Ovary (tissue), 7 donors: ENCODE measurements at regions not wholly inside any gene's neighbourhood (a gene's known extent, or its start where the extent isn't known, plus 50 kb on each side); places are given as distances from the start of the nearest gene placed in this dataset.

ENCODE experiments used
- DNase-seq, 5 donors: peaks; one replicate each; pipeline ENCODE4 v3.0.0-alpha.2; 2019 to 2020
- H3K27ac ChIP-seq, 2 donors: fragments of 200-600 bp; one replicate each; pipeline versions ENCODE4 v1.5.1 to v1.8.0; 2019 to 2022
- H3K27me3 ChIP-seq: fragments of 200-600 bp; one replicate; pipeline ENCODE4 v1.8.0; 2022
- H3K36me3 ChIP-seq: fragments of 200-600 bp; sonication (generic); one replicate; pipeline ENCODE4 v1.5.1; 2019
- H3K4me1 ChIP-seq: one replicate; pipeline ENCODE4 v1.8.1; 2013; ENCODE audit warnings: mild to moderate bottlenecking, moderate library complexity; ENCODE audit not compliant: insufficient read depth
- H3K4me3 ChIP-seq: fragments of 200-600 bp; sonication (generic); one replicate; pipeline ENCODE4 v1.5.1; 2017
- H3K9me3 ChIP-seq, 2 donors: fragments of 200-600 bp in 1 of 2; sonication (generic) in 1 of 2; one replicate each; pipeline versions ENCODE4 v1.5.1 to v1.8.1; 2013 to 2019; ENCODE audit warnings: mild to moderate bottlenecking in 1 of 2, moderate library complexity in 1 of 2
- EP300 ChIP-seq: sonication (generic); formaldehyde crosslinking; IDR thresholded peaks from one replicate; pipeline ENCODE4 v1.6.1; 2017; ENCODE audit warnings: antibody characterized with exemption
- POLR2A ChIP-seq: fragments of 450-650 bp; IDR thresholded peaks from one replicate; pipeline ENCODE4 v1.6.1; 2017; ENCODE audit warnings: antibody characterized with exemption, mild to moderate bottlenecking, moderate library complexity
- WGBS, 3 donors: extraction: QIAGEN DNeasy Blood & Tissue Kit in 1 of 3; methylation state at CpG; one replicate each; pipeline versions ENCODE4 v1.1.5 to v1.1.7; 2013 to 2017; 5-methylcytosine and 5-hydroxymethylcytosine counted together
- intact Hi-C, 4 donors: fragments of 100-400 bp; cut with DNase I; formaldehyde crosslinking; loops; one replicate each; pipeline versions ENCODE4 v1.11.0 to v1.15.1; 2022 to 2023
- TF ChIP-seq, protein P1 (sequence below), 3 donors: fragments of 450-650 bp in 2 of 3; fragments of 200-600 bp in 1 of 3; IDR thresholded peaks; one replicate each; pipeline versions ENCODE4 v1.5.1 to v1.8.0; 2016 to 2022; ENCODE audit warnings: antibody characterized with exemption in 3 of 3, mild to moderate bottlenecking in 1 of 3
- donor health status: DM: no; HTN: no; CAD: no; lungs with moderate emphysema.
- donor health status: DM: no; HTN: no; CAD: no.
- donor health status: Bipolar disorder and iron deficiency.
- donor health status: DM: no; HTN: no; CAD: no.
- donor health status: DM: yes; HTN: yes; CAD: no.

DNA sequence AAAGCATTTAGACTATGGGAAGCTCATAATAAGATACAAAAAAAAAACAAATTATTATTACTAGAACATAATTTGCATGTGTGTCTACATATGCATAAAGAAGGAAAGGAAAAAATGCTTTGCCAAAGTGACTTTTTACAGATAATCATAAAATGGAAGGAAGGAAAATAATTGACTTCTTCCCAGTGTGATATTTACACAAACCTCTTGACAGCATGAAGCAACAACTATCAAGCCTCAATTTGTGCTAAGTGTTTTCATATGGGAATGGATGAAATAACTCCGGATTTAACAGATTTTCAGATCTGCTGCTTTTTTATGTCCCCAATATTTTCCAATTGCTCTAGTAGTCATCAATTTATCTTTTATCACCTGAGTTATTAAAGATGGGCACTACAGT is 275.9 kb upstream of the REG3G start:
- 43 to 82% (median 49%) methylated on average over 1 of the region's 1 CpG for WGBS, 3 donors
- no peak overlapping the region for H3K4me3 ChIP-seq
- no peaks in the 10 kb centered on the region for H3K4me1 ChIP-seq
- H3K27me3 ChIP-seq: no peaks in the 10 kb centered on the region
- H3K36me3 ChIP-seq: no peaks in the 10 kb centered on the region
- no peak overlapping the region for H3K27ac ChIP-seq
- no peak for DNase-seq
- TF ChIP-seq, protein P1, sequence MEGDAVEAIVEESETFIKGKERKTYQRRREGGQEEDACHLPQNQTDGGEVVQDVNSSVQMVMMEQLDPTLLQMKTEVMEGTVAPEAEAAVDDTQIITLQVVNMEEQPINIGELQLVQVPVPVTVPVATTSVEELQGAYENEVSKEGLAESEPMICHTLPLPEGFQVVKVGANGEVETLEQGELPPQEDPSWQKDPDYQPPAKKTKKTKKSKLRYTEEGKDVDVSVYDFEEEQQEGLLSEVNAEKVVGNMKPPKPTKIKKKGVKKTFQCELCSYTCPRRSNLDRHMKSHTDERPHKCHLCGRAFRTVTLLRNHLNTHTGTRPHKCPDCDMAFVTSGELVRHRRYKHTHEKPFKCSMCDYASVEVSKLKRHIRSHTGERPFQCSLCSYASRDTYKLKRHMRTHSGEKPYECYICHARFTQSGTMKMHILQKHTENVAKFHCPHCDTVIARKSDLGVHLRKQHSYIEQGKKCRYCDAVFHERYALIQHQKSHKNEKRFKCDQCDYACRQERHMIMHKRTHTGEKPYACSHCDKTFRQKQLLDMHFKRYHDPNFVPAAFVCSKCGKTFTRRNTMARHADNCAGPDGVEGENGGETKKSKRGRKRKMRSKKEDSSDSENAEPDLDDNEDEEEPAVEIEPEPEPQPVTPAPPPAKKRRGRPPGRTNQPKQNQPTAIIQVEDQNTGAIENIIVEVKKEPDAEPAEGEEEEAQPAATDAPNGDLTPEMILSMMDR (IDR thresholded peaks at IDR 0.05): no peak
- no peak for TF ChIP-seq EP300
- no peak for TF ChIP-seq POLR2A
- intact Hi-C loops: no loop called here
- H3K9me3 ChIP-seq: no peaks in the 10 kb centered on the region

DNA sequence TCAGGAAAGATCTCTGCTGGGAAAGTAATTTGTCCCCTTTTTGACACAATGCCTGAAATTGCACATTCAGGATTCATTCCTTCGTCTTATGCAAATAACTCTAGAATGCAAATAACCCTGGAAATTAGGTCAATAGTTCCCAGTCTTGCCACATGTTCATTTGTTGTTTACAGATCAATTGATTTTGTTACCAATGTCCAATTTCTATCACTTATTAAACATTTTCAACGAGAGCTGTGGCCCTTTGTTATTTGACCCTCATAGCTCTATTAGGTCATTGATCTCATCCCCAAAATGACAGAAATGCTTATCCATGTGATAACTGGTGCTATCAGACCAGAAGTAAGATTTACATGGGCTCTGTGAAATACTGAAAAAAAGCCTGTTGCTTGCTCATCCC is 275.3 kb upstream of the REG3G start:
- Histone ChIP-seq H3K9me3 (no peaks in the 10 kb centered on the region), H3K4me3 (no peak overlapping the region), H3K27me3 (no peaks in the 10 kb centered on the region), H3K4me1 (no peaks in the 10 kb centered on the region), H3K36me3 (no peaks in the 10 kb centered on the region), H3K27ac (no peak overlapping the region)
- DNase-seq: no peak
- WGBS, 3 donors: 68 to 78% (median 74%) methylated on average over 2 of the region's 2 CpGs
- intact Hi-C loops: no loop called here
- TF ChIP-seq EP300 (no peak), POLR2A (no peak)
- TF ChIP-seq, protein P1 (IDR thresholded peaks at IDR 0.05): no peak

DNA sequence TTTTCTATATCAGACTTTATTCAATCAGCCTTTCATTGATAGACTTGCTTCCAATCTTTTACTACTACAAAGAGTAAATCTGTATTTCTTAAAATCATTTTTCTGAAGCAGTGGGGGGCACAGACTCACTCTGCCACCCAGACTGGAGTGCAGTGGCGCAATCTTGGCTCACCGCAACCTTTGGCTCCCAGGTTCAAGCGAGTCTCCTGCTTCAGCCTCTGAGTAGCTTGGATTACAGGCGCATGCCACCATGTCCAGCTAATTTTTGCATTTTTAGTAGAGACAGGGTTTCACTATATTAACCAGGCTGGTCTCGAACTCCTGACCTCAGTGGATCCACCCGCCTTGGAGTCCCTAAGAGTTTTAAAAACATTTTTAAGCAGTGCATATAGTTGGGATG is 270.6 kb upstream of the REG3G start:
- Histone ChIP-seq H3K9me3 (no peaks in the 10 kb centered on the region), H3K27ac (no peak overlapping the region), H3K27me3 (peaks cover 3% of the 10 kb centered on the region), H3K4me1 (no peaks in the 10 kb centered on the region), H3K4me3 (no peak overlapping the region), H3K36me3 (no peaks in the 10 kb centered on the region)
- no peak for DNase-seq
- TF ChIP-seq POLR2A: no peak
- TF ChIP-seq, protein P1 (IDR thresholded peaks at IDR 0.05): no peak
- TF ChIP-seq EP300: no peak
- intact Hi-C loops: no loop called here
- 88 to 91% (median 90%) methylated on average over 6 of the region's 6 CpGs for WGBS, 3 donors

DNA sequence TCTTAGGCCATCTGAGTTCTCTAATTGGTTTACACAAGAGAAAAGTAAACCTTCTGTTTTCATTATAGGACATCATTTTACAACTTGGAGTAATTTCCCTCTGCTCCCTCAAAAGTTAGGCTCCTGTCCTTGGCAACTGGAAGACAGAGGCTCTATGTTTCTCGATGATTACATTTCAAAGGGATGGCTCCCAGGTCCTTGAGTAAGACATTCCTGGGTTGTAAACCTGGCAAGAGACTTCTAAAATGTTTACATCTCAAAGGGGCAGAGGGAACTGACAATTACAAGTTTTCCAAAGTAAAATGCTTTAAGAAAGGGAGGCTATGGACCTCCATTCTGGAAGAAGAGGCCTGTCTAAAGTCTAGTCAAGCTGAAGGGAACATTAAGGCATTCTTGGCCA is 268.3 kb upstream of the REG3G start:
- intact Hi-C loops: no loop called here
- 34 to 43% (median 35%) methylated on average over 1 of the region's 1 CpG for WGBS, 3 donors

More for the DNA sequence above, 268.3 kb upstream of the REG3G start:
- no peaks in the 10 kb centered on the region for H3K4me1 ChIP-seq
- DNase-seq: no peak
- H3K9me3 ChIP-seq: peaks cover 0 to 5% of the 10 kb centered on the region in 2 donors
- H3K27ac ChIP-seq: no peak overlapping the region
- no peak overlapping the region for H3K4me3 ChIP-seq
- no peaks in the 10 kb centered on the region for H3K36me3 ChIP-seq
- TF ChIP-seq POLR2A: no peak
- TF ChIP-seq, protein P1 (IDR thresholded peaks at IDR 0.05): no peak
- TF ChIP-seq EP300: no peak
- peaks cover 3% of the 10 kb centered on the region for H3K27me3 ChIP-seq
